Esophagus muscularis mucosa (tissue), 4 donors: ENCODE measurements at regions not wholly inside any gene's neighbourhood (a gene's known extent, or its start where the extent isn't known, plus 50 kb on each side); places are given as distances from the start of the nearest gene placed in this dataset.

Source experiments
- DNase-seq: peaks from one replicate; pipeline ENCODE4 v3.0.0-alpha.2; 2017; ENCODE audit errors: extremely low spot score
- H3K27ac ChIP-seq, 4 donors: fragments of 200-600 bp; sonication (generic); replicated peaks in 1 of 4; 1 replicate in 3 of 4; 2 replicates in 1 of 4; pipeline ENCODE4 v1.5.1; 2016 to 2019; ENCODE audit warnings: mild to moderate bottlenecking in 1 of 4
- H3K27me3 ChIP-seq, 4 donors: fragments of 200-600 bp; sonication (generic); one replicate each; pipeline versions ENCODE4 v1.5.1 to v1.6.0; 2016 to 2019
- H3K36me3 ChIP-seq, 4 donors: fragments of 200-600 bp; sonication (generic); one replicate each; pipeline ENCODE4 v1.5.1; 2016 to 2019
- H3K4me1 ChIP-seq, 4 donors: fragments of 200-600 bp; sonication (generic); one replicate each; pipeline ENCODE4 v1.5.1; 2016 to 2019
- H3K4me3 ChIP-seq, 4 donors: fragments of 200-600 bp; sonication (generic); 1 replicate in 2 of 4; 2 replicates in 2 of 4; pipeline ENCODE4 v1.5.1; 2016 to 2019; ENCODE audit warnings: mild to moderate bottlenecking in 4 of 4, moderate library complexity in 1 of 4
- H3K9me3 ChIP-seq, 4 donors: fragments of 200-600 bp; sonication (generic); 1 replicate in 3 of 4; 2 replicates in 1 of 4; pipeline ENCODE4 v1.5.1; 2016 to 2019
- EP300 ChIP-seq: sonication (generic); formaldehyde crosslinking; IDR thresholded peaks from one replicate; pipeline ENCODE4 v1.6.1; 2017; ENCODE audit warnings: antibody characterized with exemption
- POLR2A ChIP-seq: fragments of 450-650 bp; IDR thresholded peaks from one replicate; pipeline ENCODE4 v1.6.1; 2017; ENCODE audit warnings: antibody characterized with exemption, moderate library complexity, mild to moderate bottlenecking, low read depth
- POLR2AphosphoS5 ChIP-seq, 2 donors: sonication (generic); formaldehyde crosslinking; IDR thresholded peaks; one replicate each; pipeline ENCODE4 v1.6.1; 2017; ENCODE audit warnings: antibody characterized with exemption in 2 of 2
- WGBS: methylation state at CpG from one replicate; pipeline ENCODE4 v1.1.5; 2018; 5-methylcytosine and 5-hydroxymethylcytosine counted together
- intact Hi-C: fragments of 100-400 bp; cut with DNase I; formaldehyde crosslinking; loops from one replicate; pipeline ENCODE4 v1.15.1; 2023
- TF ChIP-seq, protein P1 (sequence below), 3 experiments: fragments of 200-600 bp in 2 of 3; fragments of 450-650 bp in 1 of 3; sonication (generic) in 2 of 3; IDR thresholded peaks; one replicate each; pipeline ENCODE4 v1.5.1; 2017 to 2019; ENCODE audit warnings: antibody characterized with exemption in 3 of 3, mild to moderate bottlenecking in 2 of 3, moderate library complexity in 1 of 3

DNA sequence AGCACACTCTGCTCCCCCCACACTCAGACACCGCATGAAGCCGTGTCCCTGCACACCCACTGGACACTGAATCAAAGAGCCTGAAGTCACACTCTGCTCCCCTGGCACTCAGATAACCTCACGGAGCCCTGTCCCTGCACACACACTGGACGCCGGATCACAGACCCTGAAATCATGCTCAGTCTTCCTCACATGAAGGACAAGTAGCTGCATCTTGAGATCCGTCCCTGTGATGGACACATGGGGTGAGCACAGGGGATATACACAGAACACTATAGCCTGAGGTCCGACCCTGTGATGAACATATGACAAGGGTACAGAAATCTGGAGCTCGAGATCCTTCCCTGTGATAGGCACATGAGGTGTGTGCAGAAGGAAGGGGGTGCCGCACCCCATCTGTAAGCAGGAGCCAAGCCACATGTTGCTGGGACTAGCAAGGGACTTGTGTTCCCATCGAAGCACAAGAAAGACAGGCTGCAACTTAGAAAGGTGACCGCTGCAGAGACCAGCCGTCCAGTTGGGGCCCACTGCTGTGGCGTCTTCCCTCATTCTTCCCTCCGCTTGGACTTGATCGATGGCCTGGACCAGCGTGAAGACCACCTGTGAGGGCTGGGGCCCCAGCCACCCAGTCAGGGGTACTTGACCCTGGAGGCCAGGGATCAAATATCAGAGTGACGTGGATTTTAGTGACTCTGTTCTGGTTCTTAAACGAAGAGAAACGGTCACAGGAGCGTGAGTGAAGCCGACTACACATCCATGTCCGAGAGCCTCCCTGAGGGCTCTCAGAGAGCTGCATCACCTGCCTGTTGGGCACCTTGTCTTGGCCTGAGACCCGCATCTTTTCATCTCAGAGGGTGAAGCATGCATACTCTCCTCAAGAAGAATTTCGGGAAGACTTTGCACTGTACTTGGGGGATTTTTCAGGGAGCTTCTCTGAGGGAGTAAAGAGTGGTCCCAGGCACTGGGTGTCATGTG, 391.7 kb upstream of the SALL3 start:
- no peak for DNase-seq
- Histone ChIP-seq H3K27me3 (peaks cover 0 to 17% (median 0%) of the 10 kb centered on the region in 4 donors), H3K9me3 (peaks cover 0 to 1% (median 0%) of the 10 kb centered on the region in 4 donors), H3K27ac (no peak overlapping the region), H3K4me3 (no peak overlapping the region), H3K4me1 (no peaks in the 10 kb centered on the region), H3K36me3 (no peaks in the 10 kb centered on the region)
- 77% methylated on average over 21 of the region's 24 CpGs for WGBS
- intact Hi-C loops: no loop called here
- TF ChIP-seq EP300 (no peak), POLR2A (no peak), POLR2AphosphoS5 (IDR thresholded peaks at IDR 0.05) (no peak)
- TF ChIP-seq, protein P1, sequence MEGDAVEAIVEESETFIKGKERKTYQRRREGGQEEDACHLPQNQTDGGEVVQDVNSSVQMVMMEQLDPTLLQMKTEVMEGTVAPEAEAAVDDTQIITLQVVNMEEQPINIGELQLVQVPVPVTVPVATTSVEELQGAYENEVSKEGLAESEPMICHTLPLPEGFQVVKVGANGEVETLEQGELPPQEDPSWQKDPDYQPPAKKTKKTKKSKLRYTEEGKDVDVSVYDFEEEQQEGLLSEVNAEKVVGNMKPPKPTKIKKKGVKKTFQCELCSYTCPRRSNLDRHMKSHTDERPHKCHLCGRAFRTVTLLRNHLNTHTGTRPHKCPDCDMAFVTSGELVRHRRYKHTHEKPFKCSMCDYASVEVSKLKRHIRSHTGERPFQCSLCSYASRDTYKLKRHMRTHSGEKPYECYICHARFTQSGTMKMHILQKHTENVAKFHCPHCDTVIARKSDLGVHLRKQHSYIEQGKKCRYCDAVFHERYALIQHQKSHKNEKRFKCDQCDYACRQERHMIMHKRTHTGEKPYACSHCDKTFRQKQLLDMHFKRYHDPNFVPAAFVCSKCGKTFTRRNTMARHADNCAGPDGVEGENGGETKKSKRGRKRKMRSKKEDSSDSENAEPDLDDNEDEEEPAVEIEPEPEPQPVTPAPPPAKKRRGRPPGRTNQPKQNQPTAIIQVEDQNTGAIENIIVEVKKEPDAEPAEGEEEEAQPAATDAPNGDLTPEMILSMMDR (IDR thresholded peaks at IDR 0.05): no peak

GRCh38 chr18:78589916-78590437, 389.6 kb upstream of the SALL3 start:
- intact Hi-C loops: no loop called here
- TF ChIP-seq, protein P1 (IDR thresholded peaks at IDR 0.05): no peak
- TF ChIP-seq POLR2AphosphoS5 (IDR thresholded peaks at IDR 0.05): no peak
- TF ChIP-seq POLR2A: no peak
- no peak for TF ChIP-seq EP300
- WGBS: 77% methylated on average over 7 of the region's 9 CpGs

DNA sequence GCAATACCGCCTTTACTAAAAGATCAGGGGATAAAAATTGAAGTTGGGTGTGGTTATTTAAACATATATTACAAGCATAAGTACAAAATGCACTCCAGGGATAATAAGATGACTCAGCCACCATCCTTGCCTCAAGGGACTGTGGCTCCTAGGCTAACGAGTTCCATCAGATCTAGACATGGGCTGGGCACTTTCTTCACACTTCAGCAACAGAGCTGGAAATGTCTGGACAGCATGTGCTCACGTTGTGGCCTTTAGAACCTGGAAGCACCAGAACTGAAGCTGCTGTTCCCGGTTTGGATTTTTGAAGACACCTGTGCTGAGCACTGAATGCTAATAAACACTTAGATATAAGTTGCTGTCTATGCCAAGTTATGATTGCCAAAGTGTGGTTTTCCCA, 384.2 kb upstream of the SALL3 start:
- Histone ChIP-seq H3K27ac (no peak overlapping the region), H3K9me3 (peaks cover 0 to 11% (median 8%) of the 10 kb centered on the region in 4 donors), H3K27me3 (no peaks in the 10 kb centered on the region), H3K36me3 (no peaks in the 10 kb centered on the region), H3K4me1 (peaks cover 0 to 9% (median 5%) of the 10 kb centered on the region in 4 donors), H3K4me3 (no peak overlapping the region)
- WGBS: 85% methylated on average over 4 of the region's 4 CpGs
- no peak for DNase-seq
- intact Hi-C loops: no loop called here
- TF ChIP-seq POLR2A: no peak
- TF ChIP-seq POLR2AphosphoS5 (IDR thresholded peaks at IDR 0.05): no peak

More at GRCh38 chr18:78589916-78590437, 389.6 kb upstream of the SALL3 start:
- H3K4me3 ChIP-seq: no peak overlapping the region
- no peak overlapping the region for H3K27ac ChIP-seq
- peaks cover 0 to 11% (median 8%) of the 10 kb centered on the region in 4 donors for H3K9me3 ChIP-seq
- H3K27me3 ChIP-seq: peaks cover 0 to 11% (median 0%) of the 10 kb centered on the region in 4 donors
- H3K4me1 ChIP-seq: no peaks in the 10 kb centered on the region
- no peak for DNase-seq
- H3K36me3 ChIP-seq: no peaks in the 10 kb centered on the region

DNA sequence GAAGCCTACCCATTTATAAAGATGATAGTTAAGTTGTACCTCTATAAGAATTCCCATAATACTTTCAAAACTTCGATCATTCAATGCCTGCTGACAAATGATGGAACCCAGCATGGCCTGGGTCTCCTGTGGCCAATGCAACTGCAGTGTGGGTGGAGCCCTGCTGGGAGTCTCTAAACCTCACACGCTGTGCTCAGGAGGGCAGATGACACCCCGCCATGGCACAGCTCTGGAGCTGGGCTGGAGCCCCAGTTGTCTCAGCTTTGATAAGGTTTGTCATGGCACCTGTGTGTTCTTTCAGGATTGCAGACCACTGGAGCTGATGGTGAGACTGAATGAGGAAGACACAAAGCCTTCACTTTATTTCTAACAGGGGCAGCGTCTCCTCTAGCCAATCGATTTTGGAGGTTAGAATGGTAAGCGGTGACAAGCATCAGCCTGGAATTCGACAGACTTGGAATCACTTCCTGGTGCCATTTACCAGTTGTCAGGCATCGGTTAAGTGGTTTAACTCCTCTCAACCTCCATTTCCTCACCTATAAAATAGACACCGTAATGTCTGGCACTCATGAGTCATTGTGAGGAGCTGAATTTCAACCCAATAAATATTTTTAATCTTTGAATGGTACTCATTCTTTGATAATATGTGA, 383.6 kb upstream of the SALL3 start:
- Histone ChIP-seq H3K36me3 (no peaks in the 10 kb centered on the region), H3K9me3 (peaks cover 0 to 11% (median 8%) of the 10 kb centered on the region in 4 donors), H3K4me1 (peaks cover 0 to 9% (median 5%) of the 10 kb centered on the region in 4 donors), H3K27me3 (no peaks in the 10 kb centered on the region), H3K27ac (no peak overlapping the region), H3K4me3 (no peak overlapping the region)
- intact Hi-C loops: no loop called here
- TF ChIP-seq EP300 (no peak), POLR2AphosphoS5 (IDR thresholded peaks at IDR 0.05) (no peak)
- TF ChIP-seq, protein P1 (IDR thresholded peaks at IDR 0.05): no peak
- 70% methylated on average over 9 of the region's 9 CpGs for WGBS
- no peak for DNase-seq

DNA sequence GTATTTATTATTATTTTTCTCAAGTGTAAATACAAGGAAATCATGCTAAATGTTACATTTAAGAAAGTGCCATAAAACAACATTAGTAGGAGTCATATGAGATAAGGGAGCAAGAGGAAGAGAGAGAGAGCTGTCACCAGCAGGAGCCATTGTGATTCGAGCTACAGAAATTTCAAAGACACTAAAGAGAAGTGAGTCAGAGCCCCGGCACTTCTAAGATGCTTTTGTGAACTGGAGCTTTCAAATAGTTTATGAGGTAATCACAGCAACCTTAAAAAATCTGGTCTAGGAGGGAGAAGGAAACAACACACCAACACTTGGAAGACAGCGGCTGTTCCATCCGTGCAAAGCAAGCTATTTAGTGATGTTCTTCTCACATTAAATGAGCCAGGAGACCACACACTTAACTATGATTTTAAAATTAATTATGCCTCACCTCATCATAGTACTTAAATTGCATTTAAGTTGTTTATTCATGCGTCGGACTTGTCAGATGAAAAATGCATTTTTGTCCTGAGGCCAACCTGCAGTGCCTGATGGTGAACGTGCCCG, 382.7 kb upstream of the SALL3 start:
- Histone ChIP-seq H3K4me1 (peaks cover 0 to 9% (median 5%) of the 10 kb centered on the region in 4 donors), H3K27ac (no peak overlapping the region), H3K27me3 (no peaks in the 10 kb centered on the region), H3K36me3 (no peaks in the 10 kb centered on the region), H3K4me3 (no peak overlapping the region), H3K9me3 (peaks cover 0 to 11% (median 8%) of the 10 kb centered on the region in 4 donors)
- intact Hi-C loops: no loop called here
- no peak for DNase-seq
- 26% methylated on average over 8 of the region's 8 CpGs for WGBS
- TF ChIP-seq EP300: no peak
- TF ChIP-seq, protein P1 (IDR thresholded peaks at IDR 0.05): no peak
- TF ChIP-seq POLR2A: no peak
- TF ChIP-seq POLR2AphosphoS5 (IDR thresholded peaks at IDR 0.05): no peak
